K562 (cell line): ENCODE measurements at regions not wholly inside any gene's neighbourhood (a gene's known extent, or its start where the extent isn't known, plus 50 kb on each side); places are given as distances from the start of the nearest gene placed in this dataset.
A peak's percentile ranks its signal among the peaks of the same experiment; 100 is the strongest.

ENCODE experiments used
- ATAC-seq: fragments of 200-7000 bp; cut with Tn5 transposase; 3 replicates; pipeline ENCODE4 v1.9.1; 2020; ENCODE audit warnings: moderate library complexity
- BruUV-seq: library from RNA; stranded (reverse); fragments of 400-500 nt; replicated peaks from 2 replicates; lab custom pipeline; 2021; lab: Mats Ljungman, UMichigan
- CTCF ChIA-PET: fragments of 300-600 bp; formaldehyde crosslinking; extraction: SDS; loops from one replicate; lab custom pipeline; 2021; ENCODE audit warnings: low intra/inter-chr PET ratio; lab: Yijun Ruan, JAX
- POLR2A ChIA-PET: fragments of 300-600, 350-650 bp; sonication (Branson Sonifier 250); formaldehyde crosslinking; extraction: SDS; loops from one replicate; lab custom pipeline; 2021; ENCODE audit warnings: antibody characterized with exemption, inconsistent platforms; lab: Yijun Ruan, JAX
- DNase-seq, 4 experiments: peaks; one replicate each; pipeline versions ENCODE4 v3.0.0 to v3.0.0-alpha.2; 2011 to 2018; ENCODE audit warnings: low spot score in 3 of 4, mixed read lengths in 3 of 4; ENCODE audit errors: extremely low read depth in 1 of 4
- FAIRE-seq: peaks from 2 replicates; lab custom pipeline; 2011; peaks lifted over from hg19 to GRCh38; lab: Jason Lieb, UNC
- H2AFZ ChIP-seq: 2 replicates; pipeline ENCODE4 v1.6.0; 2011; ENCODE audit warnings: low read depth, low read length, control low read depth, inconsistent platforms
- H3K27ac ChIP-seq: fragments of 200-600 bp; 3 replicates; pipeline ENCODE4 v1.8.0; 2011; ENCODE audit warnings: low read depth, mild to moderate bottlenecking, control low read depth, inconsistent platforms, low read length, moderate library complexity, mixed read lengths; ENCODE audit errors: extremely low read depth
- H3K27me3 ChIP-seq, 2 experiments: fragments of 300-600 bp in 1 of 2; 2 replicates in 1 of 2; 3 replicates in 1 of 2; pipeline versions ENCODE4 v1.6.0 to v1.8.0; 2011; ENCODE audit warnings: inconsistent platforms in 2 of 2, low read length in 2 of 2, mild to moderate bottlenecking in 1 of 2, mixed read lengths in 1 of 2, moderate library complexity in 1 of 2; ENCODE audit not compliant: control insufficient read depth in 2 of 2, insufficient read depth in 2 of 2
- H3K36me3 ChIP-seq: fragments of 300-600 bp; 3 replicates; pipeline ENCODE4 v1.8.0; 2011; ENCODE audit warnings: mild to moderate bottlenecking, low read length, inconsistent platforms; ENCODE audit not compliant: control insufficient read depth, insufficient read depth
- H3K4me1 ChIP-seq, 2 experiments: fragments of 200-600 bp in 1 of 2; replicated peaks in 1 of 2; 2 replicates in 1 of 2; 3 replicates in 1 of 2; pipeline versions ENCODE4 v1.5.1 to v1.8.0; 2011; ENCODE audit warnings: inconsistent platforms in 2 of 2, low read length in 2 of 2, mild to moderate bottlenecking in 1 of 2, mixed read lengths in 1 of 2, moderate library complexity in 1 of 2; ENCODE audit not compliant: control insufficient read depth in 2 of 2, insufficient read depth in 2 of 2
- H3K4me2 ChIP-seq: 2 replicates; pipeline ENCODE4 v1.6.1; 2011; ENCODE audit warnings: low read length, control low read depth, inconsistent platforms, mixed read lengths; ENCODE audit not compliant: insufficient read depth
- H3K4me3 ChIP-seq: fragments of 200-600 bp; sonication (generic), shearing (Covaris generic); 2 replicates; pipeline ENCODE4 v1.5.1; 2016; ENCODE audit warnings: control low read depth, inconsistent platforms
- H3K79me2 ChIP-seq: fragments of 200-600 bp; 3 replicates; pipeline ENCODE4 v1.8.0; 2011; ENCODE audit warnings: low read length, inconsistent platforms; ENCODE audit not compliant: control insufficient read depth, insufficient read depth
- H3K9ac ChIP-seq, 2 experiments: 2 replicates each; pipeline versions ENCODE4 v1.6.0 to v1.6.1; 2011; ENCODE audit warnings: low read depth in 2 of 2, low read length in 2 of 2, control low read depth in 1 of 2, inconsistent platforms in 1 of 2, mild to moderate bottlenecking in 1 of 2, mixed read lengths in 1 of 2; ENCODE audit not compliant: insufficient read depth in 1 of 2
- H3K9me1 ChIP-seq: one replicate; pipeline ENCODE4 v1.6.0; 2011; ENCODE audit warnings: inconsistent platforms, mild to moderate bottlenecking, low read length, moderate library complexity; ENCODE audit not compliant: control insufficient read depth, insufficient read depth
- H3K9me3 ChIP-seq: replicated peaks from 2 replicates; pipeline ENCODE4 v1.5.1; 2011; ENCODE audit warnings: low read depth, low read length, inconsistent platforms; ENCODE audit not compliant: control insufficient read depth, insufficient read depth
- H4K20me1 ChIP-seq: replicated peaks from 2 replicates; pipeline ENCODE4 v1.6.1; 2011; ENCODE audit warnings: low read length, inconsistent platforms, mixed read lengths; ENCODE audit not compliant: control insufficient read depth, insufficient read depth
- ATF3 ChIP-seq, 2 experiments: fragments of 450-650 bp in 1 of 2; sonication (generic) in 1 of 2; formaldehyde crosslinking in 1 of 2; IDR thresholded peaks in 1 of 2; conservative IDR thresholded peaks in 1 of 2; 2 replicates each; pipeline versions ENCODE4 v1.6.1 to v1.8.1; 2016 to 2023; ENCODE audit warnings: mild to moderate bottlenecking in 2 of 2, moderate library complexity in 2 of 2, inconsistent platforms in 1 of 2, missing genetic modification reagents in 1 of 2
- CHCHD3 ChIP-seq: fragments of 250-450 bp; sonication (Bioruptor Pico); IDR thresholded peaks from 2 replicates; pipeline ENCODE4 v2.1.2; 2022; ENCODE audit warnings: mild to moderate bottlenecking
- CSDE1 ChIP-seq, 2 experiments: fragments of 450-650 bp; IDR thresholded peaks; 2 replicates each; pipeline ENCODE4 v1.6.1; 2016; ENCODE audit warnings: mild to moderate bottlenecking in 1 of 2
- FOXP1 ChIP-seq: sonication (generic); formaldehyde crosslinking; IDR thresholded peaks from 2 replicates; pipeline ENCODE4 v1.8.0; 2022; ENCODE audit warnings: mild to moderate bottlenecking, missing genetic modification reagents
- KAT8 ChIP-seq: fragments of 450-650 bp; IDR thresholded peaks from 2 replicates; pipeline ENCODE4 v1.6.1; 2016; ENCODE audit warnings: low read depth, mild to moderate bottlenecking
- MTA3 ChIP-seq: fragments of 450-650 bp; formaldehyde crosslinking; IDR thresholded peaks from 2 replicates; pipeline ENCODE4 v1.6.1; 2017; ENCODE audit warnings: mild to moderate bottlenecking, borderline replicate concordance
- SMARCA5 ChIP-seq: fragments of 450-650 bp; IDR thresholded peaks from 2 replicates; pipeline ENCODE4 v1.6.1; 2016
- ZNF41 ChIP-seq: fragments of 250-450 bp; sonication (Bioruptor Pico); conservative IDR thresholded peaks from 2 replicates; pipeline ENCODE4 v1.4.0; 2020; ENCODE audit warnings: mild to moderate bottlenecking
- WGBS: fragments of 100-300 bp; shearing (Covaris generic); methylation state at CpG from one replicate; pipeline ENCODE4 v1.1.6; 2016; ENCODE audit warnings: low coverage, mixed read lengths; ENCODE audit not compliant: insufficient coverage; ENCODE audit errors: missing lambda C conversion rate; 5-methylcytosine and 5-hydroxymethylcytosine counted together
- in situ Hi-C: fragments of 300-500 bp; cut with MboI; formaldehyde crosslinking; loops from 4 replicates; pipeline ENCODE4 v1.15.0; 2018; ENCODE audit warnings: inconsistent platforms, mixed read lengths
- intact Hi-C: fragments of 100-400 bp; cut with micrococcal nuclease; formaldehyde crosslinking; loops from 2 replicates; pipeline ENCODE4 v1.14.2; 2022

GRCh38 chr1:82171955-82172354 is 371.2 kb downstream of the ADGRL2 start:
- no peak overlapping the region for H3K4me2 ChIP-seq
- ChIA-PET CTCF (no interaction called here), POLR2A (no interaction called here)
- in situ Hi-C loops (no loop called here), intact Hi-C loops (no loop called here)
- DNase-seq (no peak), FAIRE-seq (no peak), ATAC-seq (no peak)
- no peaks in the 10 kb centered on the region for H3K36me3 ChIP-seq
- H3K9ac ChIP-seq: no peak overlapping the region
- WGBS: 0% methylated on average over 2 of the region's 2 CpGs
- no peak overlapping the region for H3K27ac ChIP-seq
- no peaks in the 10 kb centered on the region for H3K79me2 ChIP-seq
- no peaks in the 10 kb centered on the region for H3K27me3 ChIP-seq
- H3K4me1 ChIP-seq: no peaks in the 10 kb centered on the region
- BruUV-seq: no TSS peak
- H3K4me3 ChIP-seq: no peak overlapping the region
- no peak overlapping the region for H2AFZ ChIP-seq
- TF ChIP-seq CSDE1 (IDR thresholded peaks at IDR 0.05) (no peak), KAT8 (no peak), FOXP1 (CRISPR knock-in tag) (no peak), ZNF41 (CRISPR knock-in tag) (no peak), ATF3 (IDR thresholded peaks at IDR 0.05) (peak; percentile 31; the same call in 1 of the 2 replicates), ATF3 (CRISPR knock-in tag; conservative IDR thresholded peaks at IDR 0.05) (no peak), MTA3 (no peak), CHCHD3 (no peak), SMARCA5 (no peak)
- H3K9me3 ChIP-seq: no peaks in the 10 kb centered on the region
- H3K9me1 ChIP-seq: no peaks in the 10 kb centered on the region
- H4K20me1 ChIP-seq: no peaks in the 10 kb centered on the region
